HepG2 (cell line): ENCODE measurements at regions not wholly inside any gene's neighbourhood (a gene's known extent, or its start where the extent isn't known, plus 50 kb on each side); places are given as distances from the start of the nearest gene placed in this dataset.

ENCODE experiments used
- ATAC-seq: fragments of 200-7000 bp; cut with Tn5 transposase; 3 replicates; pipeline ENCODE4 v1.9.1; 2020; ENCODE audit warnings: mild to moderate bottlenecking, moderate library complexity
- BruUV-seq: library from RNA; stranded (reverse); fragments of 400-500 nt; replicated peaks from 2 replicates; lab custom pipeline; 2021; lab: Mats Ljungman, UMichigan
- CTCF ChIA-PET: fragments of 300-600 bp; formaldehyde crosslinking; extraction: SDS; loops from one replicate; lab custom pipeline; 2021; ENCODE audit warnings: low total read pairs, inconsistent platforms, low intra/inter-chr PET ratio; lab: Yijun Ruan, JAX
- POLR2A ChIA-PET: fragments of 350-600 bp; sonication (Branson Sonifier 250); formaldehyde crosslinking; loops from one replicate; lab custom pipeline; 2020; ENCODE audit warnings: antibody characterized with exemption, inconsistent platforms; lab: Yijun Ruan, JAX
- DNase-seq: peaks from one replicate; pipeline ENCODE4 v3.0.0-alpha.2; 2015; ENCODE audit warnings: low spot score
- FAIRE-seq: peaks from 3 replicates; lab custom pipeline; 2011; peaks lifted over from hg19 to GRCh38; lab: Jason Lieb, UNC
- H2AFZ ChIP-seq: one replicate; pipeline ENCODE4 v1.6.1; 2011; ENCODE audit warnings: low read length, inconsistent platforms
- H3K27ac ChIP-seq: fragments of 300-600 bp; 3 replicates; pipeline ENCODE4 v1.8.0; 2011; ENCODE audit warnings: mixed run types, mild to moderate bottlenecking, mixed read lengths, low read length, inconsistent platforms; ENCODE audit not compliant: insufficient read depth; ENCODE audit errors: extremely low read length
- H3K27me3 ChIP-seq, 2 experiments: fragments of 200-600 bp in 1 of 2; 2 replicates in 1 of 2; 3 replicates in 1 of 2; pipeline versions ENCODE4 v1.6.0 to v1.8.0; 2011; ENCODE audit warnings: low read length in 2 of 2, mild to moderate bottlenecking in 2 of 2, moderate library complexity in 2 of 2, inconsistent platforms in 1 of 2; ENCODE audit not compliant: insufficient read depth in 2 of 2, control insufficient read depth in 1 of 2
- H3K36me3 ChIP-seq, 2 experiments: fragments of 200-600 bp in 1 of 2; replicated peaks in 1 of 2; 2 replicates in 1 of 2; 3 replicates in 1 of 2; pipeline versions ENCODE4 v1.5.1 to v1.8.0; 2011; ENCODE audit warnings: low read length in 2 of 2, inconsistent platforms in 1 of 2; ENCODE audit not compliant: insufficient read depth in 2 of 2, control insufficient read depth in 1 of 2
- H3K4me1 ChIP-seq: 2 replicates; pipeline ENCODE4 v1.5.1; 2012; ENCODE audit warnings: low read length, inconsistent platforms; ENCODE audit not compliant: insufficient read depth
- H3K4me2 ChIP-seq: 2 replicates; pipeline ENCODE4 v1.6.0; 2011; ENCODE audit warnings: low read depth, low read length, inconsistent platforms
- H3K4me3 ChIP-seq, 3 experiments: fragments of 200-600 bp in 1 of 3; sonication (generic), shearing (Covaris generic) in 1 of 3; replicated peaks in 1 of 3; 2 replicates each; pipeline ENCODE4 v1.5.1; 2011 to 2016; ENCODE audit warnings: low read length in 3 of 3, inconsistent platforms in 2 of 3, low read depth in 2 of 3, mild to moderate bottlenecking in 2 of 3, control low read depth in 1 of 3, mixed read lengths in 1 of 3; ENCODE audit not compliant: insufficient read depth in 1 of 3
- H3K79me2 ChIP-seq: one replicate; pipeline ENCODE4 v1.6.1; 2011; ENCODE audit warnings: low read length, inconsistent platforms; ENCODE audit not compliant: insufficient read depth
- H3K9ac ChIP-seq: 2 replicates; pipeline ENCODE4 v1.6.0; 2011; ENCODE audit warnings: mild to moderate bottlenecking, low read depth, low read length, inconsistent platforms; ENCODE audit not compliant: insufficient read depth
- H3K9me3 ChIP-seq: 2 replicates; pipeline ENCODE4 v1.5.1; 2012; ENCODE audit warnings: mild to moderate bottlenecking, low read length
- H4K20me1 ChIP-seq: 2 replicates; pipeline ENCODE4 v1.6.0; 2011; ENCODE audit warnings: inconsistent platforms, mild to moderate bottlenecking, low read length, moderate library complexity; ENCODE audit not compliant: insufficient read depth
- AHDC1 ChIP-seq: sonication (generic); formaldehyde crosslinking; IDR thresholded peaks from 2 replicates; pipeline ENCODE4 v1.5.1; 2020; ENCODE audit warnings: mild to moderate bottlenecking, missing genetic modification reagents, borderline replicate concordance
- BCL3 ChIP-seq: sonication (generic); formaldehyde crosslinking; IDR thresholded peaks from 2 replicates; pipeline ENCODE4 v1.5.1; 2020; ENCODE audit warnings: mild to moderate bottlenecking, missing genetic modification reagents, moderate library complexity
- DDIT3 ChIP-seq: sonication (generic); formaldehyde crosslinking; IDR thresholded peaks from 2 replicates; pipeline ENCODE4 v1.4.0; 2020; ENCODE audit warnings: mild to moderate bottlenecking, missing genetic modification reagents
- ETV5 ChIP-seq: IDR thresholded peaks from 2 replicates; pipeline ENCODE4 v1.6.1; 2018; ENCODE audit warnings: missing biosample characterization, missing genetic modification reagents, inconsistent platforms, borderline replicate concordance
- FOXA1 ChIP-seq, 2 experiments: fragments of 450-650 bp in 1 of 2; sonication (generic) in 1 of 2; formaldehyde crosslinking in 1 of 2; IDR thresholded peaks; 2 replicates each; pipeline versions ENCODE4 v1.4.0 to v1.6.1; 2016 to 2020; ENCODE audit warnings: missing genetic modification reagents in 1 of 2
- TRIM22 ChIP-seq: fragments of 450-650 bp; IDR thresholded peaks from 2 replicates; pipeline ENCODE4 v1.6.1; 2017
- ZMYM2 ChIP-seq: sonication (generic); formaldehyde crosslinking; IDR thresholded peaks from 2 replicates; pipeline ENCODE4 v1.8.0; 2022; ENCODE audit warnings: mild to moderate bottlenecking, missing genetic modification reagents
- ZNF234 ChIP-seq: sonication (generic); formaldehyde crosslinking; conservative IDR thresholded peaks from 2 replicates; pipeline ENCODE4 v1.5.1; 2020; ENCODE audit warnings: mild to moderate bottlenecking, missing genetic modification reagents
- ZNF691 ChIP-seq: sonication (generic); formaldehyde crosslinking; IDR thresholded peaks from 2 replicates; pipeline ENCODE4 v1.4.0; 2020; ENCODE audit warnings: missing genetic modification reagents, low read depth, mild to moderate bottlenecking, borderline replicate concordance
- ZNF775 ChIP-seq: sonication (generic); formaldehyde crosslinking; IDR thresholded peaks from 2 replicates; pipeline ENCODE4 v1.4.0; 2020; ENCODE audit warnings: missing genetic modification reagents, mild to moderate bottlenecking, moderate library complexity, borderline replicate concordance
- ZSCAN5A ChIP-seq: sonication (generic); formaldehyde crosslinking; IDR thresholded peaks from 2 replicates; pipeline ENCODE4 v1.8.0; 2022; ENCODE audit warnings: mild to moderate bottlenecking, missing genetic modification reagents, borderline replicate concordance
- WGBS: methylation state at CpG from one replicate; pipeline ENCODE4 v1.1.6; 2017; ENCODE audit warnings: low lambda C conversion rate; 5-methylcytosine and 5-hydroxymethylcytosine counted together
- in situ Hi-C: cut with HindIII; loops from 2 replicates; pipeline ENCODE4 v1.10.0; 2017; ENCODE audit warnings: low pct_unique_long_range_greater_than_20kb; ENCODE audit not compliant: extremely low pct_ligation_motif_present
- intact Hi-C: fragments of 100-400 bp; cut with micrococcal nuclease; formaldehyde crosslinking; loops from one replicate; pipeline ENCODE4 v1.10.0; 2022; ENCODE audit not compliant: unreplicated experiment

- Histone ChIP-seq H2AFZ (no peak overlapping the region), H3K4me2 (no peak overlapping the region), H3K4me1 (no peaks in the 10 kb centered on the region), H3K36me3 (no peaks in the 10 kb centered on the region), H3K9ac (no peak overlapping the region), H4K20me1 (no peaks in the 10 kb centered on the region), H3K27me3 (no peaks in the 10 kb centered on the region), H3K9me3 (peaks cover 9% of the 10 kb centered on the region), H3K27ac (no peak overlapping the region), H3K79me2 (no peaks in the 10 kb centered on the region), H3K4me3 (no peak overlapping the region)
- intact Hi-C loops, result no loop called here
- ChIA-PET POLR2A (no interaction called here), CTCF (no interaction called here)
- FAIRE-seq (no peak), ATAC-seq (no peak), DNase-seq (no peak)
- 3% methylated on average over 2 of the region's 2 CpGs for WGBS
- in situ Hi-C loops, result no loop called here
- no TSS peak for BruUV-seq
- TF ChIP-seq AHDC1 (CRISPR knock-in tag) (no peak), ZNF234 (CRISPR knock-in tag) (no peak), DDIT3 (no peak), ZNF775 (CRISPR knock-in tag) (no peak), TRIM22 (no peak), ZSCAN5A (CRISPR knock-in tag) (no peak), BCL3 (CRISPR knock-in tag) (no peak), FOXA1 (IDR thresholded peaks at IDR 0.05) (no peak), FOXA1 (CRISPR knock-in tag; IDR thresholded peaks at IDR 0.05) (no peak), ZNF691 (no peak), ETV5 (CRISPR knock-in tag) (no peak), ZMYM2 (CRISPR knock-in tag) (no peak)
Observed at GRCh38 chr11:122414406-122415018, 241.0 kb upstream of the UBASH3B start.
